ENCODE measurements at regions not wholly inside any gene's neighbourhood (a gene's known extent, or its start where the extent isn't known, plus 50 kb on each side); places are given as distances from the start of the nearest gene placed in this dataset.

DNA sequence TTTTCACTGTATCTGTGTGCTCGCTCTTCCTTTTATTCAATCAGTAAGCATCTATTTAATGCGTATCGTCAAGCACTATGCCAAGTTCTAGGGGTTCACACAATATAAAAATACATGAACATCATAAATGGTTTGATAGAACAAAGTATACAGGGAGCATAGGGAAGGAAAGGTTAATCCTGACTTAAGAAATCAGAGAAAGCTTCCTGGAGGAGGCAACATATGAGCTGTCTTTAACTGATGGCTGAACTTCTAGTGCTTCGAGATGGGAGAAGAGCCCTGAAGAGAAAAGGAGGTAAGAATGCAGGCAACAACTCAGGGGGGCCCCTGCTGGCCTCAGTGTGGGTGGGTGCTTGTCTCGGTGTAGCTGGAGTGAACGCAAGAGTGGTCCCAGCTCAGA lies 63.6 kb upstream of the GALNT2 start:
- no peak for DNase-seq (ENCODE audit: low spot score)

DNA sequence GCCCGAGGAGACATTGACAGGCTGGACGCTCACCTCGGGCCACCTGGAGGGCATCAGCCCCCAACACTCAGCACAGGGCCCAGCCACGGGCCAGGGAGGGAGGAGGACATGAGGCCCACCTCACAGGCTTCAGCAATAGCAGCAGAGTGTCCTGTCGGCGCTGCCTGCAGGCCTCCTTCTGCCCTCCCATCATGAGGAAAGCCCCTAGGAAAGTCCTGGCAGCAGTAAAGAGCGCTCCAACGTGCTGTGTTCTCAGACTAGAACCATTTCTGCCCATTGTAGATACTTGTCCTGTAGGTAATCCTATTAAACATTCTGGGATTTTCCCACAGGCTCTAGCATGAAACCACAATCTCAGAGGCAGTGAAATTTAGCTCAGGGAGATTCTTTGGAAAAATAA lies 62.0 kb upstream of the GALNT2 start:
- DNase-seq (ENCODE audit: low spot score), result no peak

DNA sequence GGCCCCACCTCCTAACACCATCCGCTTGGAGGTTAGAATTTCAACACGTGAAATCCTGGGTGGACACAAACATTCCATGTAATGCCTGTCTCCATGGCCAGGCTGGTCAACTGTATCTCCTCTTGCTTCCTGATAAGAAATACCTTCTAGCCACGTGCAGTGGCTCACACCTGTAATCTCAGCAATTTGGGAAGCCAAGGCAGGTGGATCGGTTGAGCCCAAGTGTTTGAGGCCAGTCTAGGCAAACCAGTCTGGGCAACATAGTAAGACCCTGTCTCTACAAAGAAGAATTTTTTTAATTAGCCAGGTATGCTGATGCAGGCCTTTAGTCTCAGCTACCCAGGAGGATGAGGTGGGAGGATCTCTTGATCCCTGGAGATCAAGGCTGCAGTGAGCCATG lies 58.3 kb upstream of the GALNT2 start:
- no peak for DNase-seq (ENCODE audit: low spot score)

DNA sequence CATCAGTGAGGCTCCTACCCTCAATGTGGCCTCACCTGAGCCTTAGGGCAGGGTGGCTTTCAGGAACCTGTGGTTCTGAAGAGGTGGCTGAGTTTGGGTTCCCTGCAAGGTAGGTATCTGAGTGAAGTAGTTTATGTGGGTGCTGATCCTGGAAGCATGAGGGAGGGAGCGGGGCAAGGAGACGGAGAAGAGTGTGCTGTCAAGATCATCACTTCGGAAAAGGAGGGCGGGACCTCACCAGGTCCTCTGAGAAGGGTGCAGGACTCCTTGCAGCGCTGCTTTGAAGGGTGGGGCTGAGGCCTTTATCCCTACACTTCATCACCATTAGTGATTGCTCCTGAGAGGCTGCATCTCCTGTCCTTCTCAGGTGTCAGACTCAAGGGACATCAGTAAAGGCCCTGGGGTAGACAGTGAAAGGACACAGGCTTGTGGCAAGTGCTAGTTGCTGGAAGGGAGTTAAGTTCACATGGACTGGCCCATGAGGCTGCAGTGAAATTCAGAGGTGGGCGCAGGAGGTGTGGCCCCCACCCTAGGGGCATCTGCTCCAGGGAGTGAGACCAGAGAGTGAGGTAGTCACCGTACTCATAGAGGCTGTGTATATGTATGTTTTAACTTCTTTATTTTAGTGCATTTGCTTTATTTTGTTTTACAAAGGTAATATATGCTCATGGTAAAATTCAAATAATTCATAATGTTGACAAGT lies 57.3 kb upstream of the GALNT2 start:
- no peak for DNase-seq (ENCODE audit: low spot score)

DNA sequence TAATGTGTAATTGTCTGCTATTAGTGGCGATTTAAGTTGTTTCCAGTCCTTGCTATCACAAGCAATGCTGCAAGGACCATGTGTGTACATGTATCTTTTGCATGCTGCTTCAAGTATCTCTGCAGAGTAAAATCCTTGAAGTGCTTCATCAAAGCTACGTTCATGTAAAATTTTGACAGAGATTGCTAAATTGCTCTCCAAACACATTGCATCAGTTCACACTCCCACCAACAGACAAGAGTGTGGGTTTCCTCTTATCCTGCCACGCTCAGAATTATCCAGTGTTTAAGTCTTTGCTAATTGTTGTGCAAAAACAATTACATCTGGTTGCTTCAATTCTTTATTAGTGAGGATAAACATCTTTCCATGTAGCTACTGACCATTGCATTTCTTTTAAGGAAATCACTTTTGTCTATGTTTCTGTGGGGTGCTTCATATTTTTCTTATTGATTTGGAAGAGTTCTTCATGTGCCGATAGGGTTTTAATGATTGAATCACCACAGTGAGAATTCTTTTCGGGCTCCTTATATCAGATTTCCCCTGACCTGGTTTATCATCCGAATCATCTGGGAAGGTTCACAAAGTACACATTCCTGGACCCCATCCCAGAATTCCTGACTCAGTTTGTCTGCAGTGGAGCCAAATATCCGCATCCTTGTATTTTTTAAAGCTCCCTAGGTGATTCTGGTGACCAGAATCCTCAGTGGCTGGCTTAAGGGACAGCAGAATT lies 56.3 kb upstream of the GALNT2 start:
- no peak for DNase-seq (ENCODE audit: low spot score)

DNA sequence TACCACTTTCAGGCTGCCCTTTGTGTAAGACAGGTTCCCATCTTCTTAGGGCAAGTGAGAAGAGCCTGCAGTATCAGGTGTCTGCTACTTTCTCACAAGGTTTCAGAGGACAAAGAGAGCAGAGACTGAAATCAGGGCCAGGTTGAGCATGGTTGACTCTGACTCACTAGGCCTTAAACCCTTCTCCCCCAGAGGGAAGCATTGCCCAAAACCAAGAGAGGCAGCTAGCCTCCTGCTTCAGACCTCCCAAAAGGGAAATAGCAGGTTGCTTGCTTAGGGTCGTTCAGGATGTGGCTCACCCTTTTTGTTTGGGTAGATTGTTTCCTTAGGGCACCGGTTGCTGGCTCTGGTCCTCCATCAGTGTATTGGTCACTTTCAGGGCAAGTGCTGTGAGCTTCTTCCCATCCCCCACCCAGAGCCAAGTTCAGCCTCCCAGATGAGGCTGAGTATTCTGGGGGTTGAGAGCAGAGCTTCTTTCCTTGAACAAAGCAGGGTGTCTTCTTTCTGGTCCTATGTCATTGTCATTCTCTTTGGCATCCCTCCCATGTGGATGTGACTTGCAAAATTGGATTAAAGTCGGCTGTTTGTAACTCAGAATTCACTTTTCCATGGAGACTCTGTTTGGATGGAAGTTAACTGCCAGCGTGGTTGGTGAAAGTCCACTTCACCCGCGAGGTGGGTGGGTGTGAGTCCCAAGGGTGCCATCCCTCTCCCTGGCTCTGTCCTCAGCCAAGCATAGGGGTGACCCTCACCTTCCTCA lies 55.5 kb upstream of the GALNT2 start:
- no peak for DNase-seq (ENCODE audit: low spot score)

DNA sequence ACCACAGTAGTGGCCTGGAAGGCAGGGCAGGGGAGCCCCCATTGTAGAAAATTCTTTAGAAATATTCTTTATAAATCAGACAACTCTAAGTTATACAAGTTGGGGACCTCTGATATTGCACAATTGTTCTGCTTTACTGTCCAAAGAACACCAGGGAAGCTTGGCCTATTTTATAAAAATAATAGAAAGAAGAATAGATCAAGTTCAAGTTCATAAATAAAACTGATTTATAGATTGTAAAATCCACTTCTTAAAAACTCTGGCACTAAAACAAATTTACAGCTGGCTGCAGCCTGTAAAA lies 55.0 kb upstream of the GALNT2 start:
- no peak for DNase-seq (ENCODE audit: low spot score)

DNA sequence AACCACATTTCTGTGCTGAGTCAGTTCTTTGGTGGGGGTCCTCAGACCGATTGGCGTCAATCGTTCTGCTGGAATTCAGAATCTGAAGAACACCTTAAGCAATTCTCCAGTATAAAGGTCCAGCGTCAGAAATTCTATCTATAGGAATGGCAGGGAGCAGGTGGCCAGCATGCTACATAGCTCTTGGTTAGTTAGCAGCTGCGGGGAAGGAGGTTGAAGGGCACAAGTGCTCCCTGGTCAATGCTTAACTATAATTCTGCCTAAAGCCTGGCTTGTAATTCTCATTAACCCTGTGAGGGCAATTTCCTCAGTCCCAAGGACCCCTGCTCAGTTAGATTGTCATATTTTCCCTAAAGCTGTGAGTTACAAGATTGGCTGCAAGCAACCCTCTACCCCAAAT lies 54.3 kb upstream of the GALNT2 start:
- no peak for DNase-seq (ENCODE audit: low spot score)

DNA sequence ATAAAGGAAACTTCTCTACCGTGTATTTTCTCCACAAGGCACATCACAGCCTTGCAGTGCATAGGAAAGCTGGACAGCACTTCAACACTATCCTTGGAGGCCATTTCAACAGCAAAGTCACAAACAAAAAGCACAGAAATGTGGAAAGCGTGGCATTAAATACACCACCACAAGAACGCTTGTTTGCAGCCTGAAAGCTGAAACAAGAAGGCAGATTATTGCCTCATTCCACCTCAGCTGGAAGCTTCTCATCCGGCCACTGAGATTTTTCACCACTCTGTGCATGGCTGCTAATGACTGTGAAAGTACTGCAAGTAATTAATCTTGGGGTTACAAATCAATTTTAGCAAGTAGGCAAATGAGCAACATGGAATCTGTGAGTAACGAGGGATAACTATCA lies 50.9 kb upstream of the GALNT2 start:
- no peak for DNase-seq (ENCODE audit: low spot score)
